IMR-90 (cell line): ENCODE measurements at regions not wholly inside any gene's neighbourhood (a gene's known extent, or its start where the extent isn't known, plus 50 kb on each side); places are given as distances from the start of the nearest gene placed in this dataset.

Experiments
- BHLHE40 ChIP-seq: fragments of 150-350 bp; IDR thresholded peaks from 2 replicates; pipeline ENCODE4 v1.6.1; 2016; ENCODE audit warnings: mild to moderate bottlenecking, low read depth, low read length
- CEBPB ChIP-seq: IDR thresholded peaks from 2 replicates; pipeline ENCODE4 v1.6.1; 2012; ENCODE audit warnings: low read depth, low read length, improper control_type of control experiment
- CHD1 ChIP-seq: IDR thresholded peaks from 2 replicates; pipeline ENCODE4 v1.6.1; 2012; ENCODE audit warnings: low read depth, low read length, improper control_type of control experiment
- FOS ChIP-seq: fragments of 150-350 bp; IDR thresholded peaks from 2 replicates; pipeline ENCODE4 v1.6.1; 2016; ENCODE audit warnings: low read depth, low read length
- MAZ ChIP-seq: IDR thresholded peaks from 2 replicates; pipeline ENCODE4 v1.6.1; 2012; ENCODE audit warnings: low read depth, mild to moderate bottlenecking, low read length, improper control_type of control experiment, moderate library complexity, borderline replicate concordance
- MXI1 ChIP-seq: IDR thresholded peaks from 2 replicates; pipeline ENCODE4 v1.6.1; 2012; ENCODE audit warnings: low read depth, mild to moderate bottlenecking, low read length, moderate library complexity, borderline replicate concordance
- POLR2A ChIP-seq: IDR thresholded peaks from 2 replicates; pipeline ENCODE4 v1.6.1; 2012; ENCODE audit warnings: mild to moderate bottlenecking, low read depth, low read length
- RAD21 ChIP-seq: IDR thresholded peaks from 2 replicates; pipeline ENCODE4 v1.6.1; 2012; ENCODE audit warnings: low read length, improper control_type of control experiment
- RCOR1 ChIP-seq: IDR thresholded peaks from 2 replicates; pipeline ENCODE4 v1.6.1; 2012; ENCODE audit warnings: mild to moderate bottlenecking, low read length, improper control_type of control experiment; ENCODE audit not compliant: insufficient replicate concordance
- RFX5 ChIP-seq: IDR thresholded peaks from 2 replicates; pipeline ENCODE4 v1.8.0; 2012; ENCODE audit warnings: low read depth, mild to moderate bottlenecking, low read length, moderate library complexity
- TF ChIP-seq, protein P1 (sequence below): conservative IDR thresholded peaks from 2 replicates; pipeline ENCODE4 v1.5.1; 2012; ENCODE audit warnings: mild to moderate bottlenecking, low read depth, low read length, improper control_type of control experiment
- TF ChIP-seq, protein P2 (sequence below): fragments of 150-350 bp; IDR thresholded peaks from 2 replicates; pipeline ENCODE4 v1.6.1; 2016; ENCODE audit warnings: low read depth, mild to moderate bottlenecking, low read length, moderate library complexity, borderline replicate concordance

DNA sequence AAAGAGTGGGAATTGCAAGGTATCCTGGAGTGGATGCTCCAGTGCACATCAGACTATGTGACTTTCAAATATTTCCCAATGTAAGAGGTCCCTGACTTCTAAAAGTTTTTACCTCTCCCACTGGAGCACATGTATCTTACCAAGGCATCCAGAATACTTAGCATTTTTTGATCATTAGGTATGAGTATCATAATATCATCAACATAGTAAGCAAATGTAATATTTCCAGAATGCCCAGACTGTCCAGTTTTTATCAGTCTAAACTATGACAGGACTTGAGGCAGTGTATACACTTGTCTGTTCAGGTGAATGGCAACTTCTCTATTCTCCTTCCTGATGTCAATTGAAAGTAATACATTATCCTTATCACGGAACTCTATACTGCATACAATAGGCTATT, 924.6 kb upstream of the GJE1 start:
- TF ChIP-seq, protein P1, sequence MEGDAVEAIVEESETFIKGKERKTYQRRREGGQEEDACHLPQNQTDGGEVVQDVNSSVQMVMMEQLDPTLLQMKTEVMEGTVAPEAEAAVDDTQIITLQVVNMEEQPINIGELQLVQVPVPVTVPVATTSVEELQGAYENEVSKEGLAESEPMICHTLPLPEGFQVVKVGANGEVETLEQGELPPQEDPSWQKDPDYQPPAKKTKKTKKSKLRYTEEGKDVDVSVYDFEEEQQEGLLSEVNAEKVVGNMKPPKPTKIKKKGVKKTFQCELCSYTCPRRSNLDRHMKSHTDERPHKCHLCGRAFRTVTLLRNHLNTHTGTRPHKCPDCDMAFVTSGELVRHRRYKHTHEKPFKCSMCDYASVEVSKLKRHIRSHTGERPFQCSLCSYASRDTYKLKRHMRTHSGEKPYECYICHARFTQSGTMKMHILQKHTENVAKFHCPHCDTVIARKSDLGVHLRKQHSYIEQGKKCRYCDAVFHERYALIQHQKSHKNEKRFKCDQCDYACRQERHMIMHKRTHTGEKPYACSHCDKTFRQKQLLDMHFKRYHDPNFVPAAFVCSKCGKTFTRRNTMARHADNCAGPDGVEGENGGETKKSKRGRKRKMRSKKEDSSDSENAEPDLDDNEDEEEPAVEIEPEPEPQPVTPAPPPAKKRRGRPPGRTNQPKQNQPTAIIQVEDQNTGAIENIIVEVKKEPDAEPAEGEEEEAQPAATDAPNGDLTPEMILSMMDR: no peak
- TF ChIP-seq RFX5: no peak
- no peak for TF ChIP-seq POLR2A
- no peak for TF ChIP-seq MXI1
- no peak for TF ChIP-seq RCOR1
- no peak for TF ChIP-seq CEBPB
- TF ChIP-seq CHD1: no peak
- no peak for TF ChIP-seq RAD21
- TF ChIP-seq FOS: no peak
- TF ChIP-seq MAZ: no peak
- TF ChIP-seq, protein P2, sequence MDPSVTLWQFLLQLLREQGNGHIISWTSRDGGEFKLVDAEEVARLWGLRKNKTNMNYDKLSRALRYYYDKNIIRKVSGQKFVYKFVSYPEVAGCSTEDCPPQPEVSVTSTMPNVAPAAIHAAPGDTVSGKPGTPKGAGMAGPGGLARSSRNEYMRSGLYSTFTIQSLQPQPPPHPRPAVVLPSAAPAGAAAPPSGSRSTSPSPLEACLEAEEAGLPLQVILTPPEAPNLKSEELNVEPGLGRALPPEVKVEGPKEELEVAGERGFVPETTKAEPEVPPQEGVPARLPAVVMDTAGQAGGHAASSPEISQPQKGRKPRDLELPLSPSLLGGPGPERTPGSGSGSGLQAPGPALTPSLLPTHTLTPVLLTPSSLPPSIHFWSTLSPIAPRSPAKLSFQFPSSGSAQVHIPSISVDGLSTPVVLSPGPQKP: no peak
- TF ChIP-seq BHLHE40: no peak
